GM13976 (cell line): ENCODE measurements at regions not wholly inside any gene's neighbourhood (a gene's known extent, or its start where the extent isn't known, plus 50 kb on each side); places are given as distances from the start of the nearest gene placed in this dataset.

Source experiments
- DNase-seq: peaks from one replicate; pipeline ENCODE4 v3.0.0; 2012; ENCODE audit warnings: low spot score
- CTCF ChIP-seq: IDR thresholded peaks from 2 replicates; pipeline ENCODE4 v1.5.1; 2012; ENCODE audit warnings: borderline replicate concordance, mild to moderate bottlenecking; ENCODE audit not compliant: insufficient read depth; ENCODE audit errors: extremely low read depth, missing control alignments, control extremely low read depth
- in situ Hi-C: fragments of 300-500 bp; cut with MboI; formaldehyde crosslinking; loops from one replicate; pipeline ENCODE4 v1.12.0; 2022; ENCODE audit warnings: low sequenced_read_pairs, mixed read lengths, inconsistent platforms; ENCODE audit not compliant: unreplicated experiment

GRCh38 chr18:4637876-4638275, 182.8 kb upstream of the DLGAP1 start:
- DNase-seq: no peak
- in situ Hi-C loops: no loop called here

DNA sequence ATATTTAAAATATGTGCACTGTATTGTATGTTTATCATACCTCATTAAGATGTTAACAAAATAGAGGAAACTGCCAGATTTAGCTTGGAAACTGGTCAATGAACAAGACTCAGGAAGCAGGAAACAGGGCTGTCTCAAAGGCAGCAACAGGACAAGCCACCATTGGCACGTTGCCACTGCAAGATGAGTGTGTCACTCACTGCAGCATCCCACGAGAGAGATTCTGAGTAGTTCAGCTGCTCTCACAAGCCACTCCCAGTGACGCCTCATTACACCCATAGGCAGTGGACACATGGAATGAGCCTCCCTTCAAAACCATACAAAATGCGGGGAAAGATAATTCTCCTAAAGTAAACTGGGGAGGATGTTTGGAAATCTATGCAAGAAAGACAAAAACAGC, 181.9 kb upstream of the DLGAP1 start:
- DNase-seq: no peak
- no peak for TF ChIP-seq CTCF
- in situ Hi-C loops: no loop called here

More at GRCh38 chr18:4637876-4638275, 182.8 kb upstream of the DLGAP1 start:
- no peak for TF ChIP-seq CTCF

DNA sequence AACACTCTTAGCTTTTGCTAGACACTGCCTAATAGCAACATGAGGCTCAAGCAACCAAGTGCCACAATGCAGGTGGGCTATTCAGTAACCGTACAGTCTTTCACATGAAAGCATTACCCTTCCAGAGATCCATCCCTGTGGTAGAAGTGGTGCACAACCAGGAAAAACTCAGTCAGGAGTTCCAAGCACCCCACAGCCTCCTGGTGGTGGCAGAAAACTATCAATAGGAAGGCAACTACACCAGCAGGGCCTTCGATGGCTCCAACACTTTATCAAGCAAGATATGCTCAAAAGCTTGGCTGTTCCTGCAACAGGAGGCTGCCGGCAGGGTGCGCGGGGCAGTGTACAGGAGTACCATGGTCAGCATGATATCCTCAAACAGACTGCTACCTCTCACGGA, 176.1 kb upstream of the DLGAP1 start:
- DNase-seq: no peak
- in situ Hi-C loops: no loop called here
- TF ChIP-seq CTCF: no peak

DNA sequence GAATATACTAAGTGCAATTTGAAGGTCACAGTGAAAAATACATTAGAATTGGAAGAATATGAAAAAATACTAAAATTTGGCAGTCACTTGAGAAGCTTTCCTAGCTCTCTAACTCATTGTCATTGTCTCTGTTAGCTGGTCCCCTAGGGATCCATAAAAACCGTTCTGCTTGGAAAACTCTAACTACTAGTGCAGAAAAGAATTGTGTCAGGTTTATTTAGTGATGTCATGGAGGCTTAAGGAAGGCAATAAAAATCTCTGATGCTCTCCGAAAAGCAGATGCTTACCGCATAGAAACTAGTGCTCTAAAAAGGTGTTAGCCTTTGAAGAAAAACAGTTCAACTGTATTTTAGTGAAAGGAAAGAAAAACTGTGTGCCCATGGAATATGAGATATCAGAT, 150.1 kb upstream of the DLGAP1 start:
- TF ChIP-seq CTCF: no peak
- in situ Hi-C loops: no loop called here
- DNase-seq: no peak

DNA sequence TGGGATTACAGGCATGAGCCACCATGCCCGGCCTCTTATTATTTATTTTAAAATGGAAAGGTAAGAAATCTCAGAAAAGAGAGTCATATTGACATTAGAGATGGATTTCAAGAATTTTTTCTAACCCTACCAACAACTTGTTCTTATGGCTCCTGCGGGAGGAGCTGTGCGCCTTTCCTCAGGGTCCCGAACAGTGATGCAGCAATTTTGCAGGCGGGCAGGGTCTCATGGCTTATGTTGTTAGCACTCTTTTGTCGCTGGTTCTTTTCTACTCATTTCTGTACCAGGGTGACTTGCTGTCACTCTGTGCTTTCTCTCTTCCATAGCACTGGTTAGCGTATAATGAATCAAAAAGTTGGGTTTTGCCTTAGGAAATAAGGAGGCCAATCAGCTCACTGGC, 148.8 kb upstream of the DLGAP1 start:
- TF ChIP-seq CTCF: no peak
- in situ Hi-C loops: no loop called here
- no peak for DNase-seq

DNA sequence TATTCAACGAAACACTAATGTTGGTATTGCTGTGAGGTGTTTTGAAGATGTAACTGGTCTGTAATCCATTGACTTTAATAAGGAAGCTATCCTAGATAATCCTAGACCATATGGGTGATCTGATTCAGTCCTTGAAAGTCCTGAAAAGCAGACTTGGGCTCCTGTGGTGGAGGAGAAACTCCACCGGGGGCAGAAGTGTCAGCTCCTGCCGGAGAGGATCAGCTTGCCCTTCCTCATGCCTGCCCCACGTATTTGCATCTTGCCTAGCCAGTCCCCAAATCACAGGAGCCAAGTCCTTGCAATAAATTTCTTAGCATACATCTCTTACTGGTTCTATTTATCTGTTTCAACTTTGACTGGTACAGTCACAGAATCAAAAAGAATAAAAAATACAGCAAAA, 144.2 kb upstream of the DLGAP1 start:
- DNase-seq: no peak
- no peak for TF ChIP-seq CTCF
- in situ Hi-C loops: no loop called here

DNA sequence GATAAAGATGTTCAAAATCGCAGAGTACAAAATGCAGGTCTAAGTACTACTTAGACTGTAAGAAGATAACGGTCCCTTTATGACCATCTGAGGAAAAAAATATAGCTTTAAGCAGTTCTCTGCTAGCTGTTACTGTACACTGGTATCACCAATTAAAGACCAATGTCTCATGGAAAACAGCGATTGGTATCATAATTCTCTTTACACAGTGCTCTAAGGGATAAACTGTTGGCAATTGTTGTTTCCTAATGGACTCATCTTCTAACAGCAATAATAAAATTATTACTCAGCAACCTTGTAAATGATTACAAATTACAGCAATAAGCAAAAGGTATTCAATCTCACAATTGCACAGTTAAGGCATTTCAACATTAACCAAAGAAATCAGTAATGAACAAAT, 142.2 kb upstream of the DLGAP1 start:
- no peak for DNase-seq
- TF ChIP-seq CTCF: no peak
- in situ Hi-C loops: no loop called here
